ENCODE measurements at regions not wholly inside any gene's neighbourhood (a gene's known extent, or its start where the extent isn't known, plus 50 kb on each side); places are given as distances from the start of the nearest gene placed in this dataset.
A peak's percentile ranks its signal among the peaks of the same experiment; 100 is the strongest.

DNA sequence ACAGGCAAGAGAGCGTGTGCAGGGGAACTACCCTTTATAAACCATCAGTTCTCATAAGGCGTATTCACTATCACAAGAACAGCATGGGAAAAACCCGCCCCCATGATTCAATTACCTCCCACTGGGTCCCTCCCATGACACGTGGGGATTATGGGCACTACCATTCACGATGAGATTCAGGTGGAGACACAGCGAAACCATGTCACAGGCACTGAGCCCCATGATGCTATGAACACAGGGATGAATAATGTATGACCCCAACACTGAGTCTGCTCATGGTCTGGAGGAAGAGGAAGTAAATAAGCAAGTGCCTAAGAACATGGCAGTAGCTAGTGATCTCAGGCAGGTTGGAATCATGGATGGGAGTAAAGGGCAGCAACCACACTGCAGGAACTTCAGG is 281.0 kb upstream of the ZNF462 start:
- no peaks in the 10 kb centered on the region for H3K4me1 ChIP-seq
- no peak overlapping the region for H3K9ac ChIP-seq
- H3K4me3 ChIP-seq: no peak overlapping the region
- H3K27ac ChIP-seq: no peak overlapping the region
- no peaks in the 10 kb centered on the region for H3K36me3 ChIP-seq
- H4K20me1 ChIP-seq: no peaks in the 10 kb centered on the region
- TF ChIP-seq Cebpa-rat (IDR thresholded peaks at IDR 0.05): no peak
- no peaks in the 10 kb centered on the region for H3K27me3 ChIP-seq
- peaks cover 7 to 26% (median 16%) of the 10 kb centered on the region in 11 experiments; a peak in 20 of 22 replicates for H3K9me3 ChIP-seq (replicated peaks in 1 of 11)
- no peak overlapping the region for H3K4me2 ChIP-seq

GRCh38 chr9:106583751-106584150 is 279.2 kb upstream of the ZNF462 start:
- no peak for TF ChIP-seq Cebpa-rat (IDR thresholded peaks at IDR 0.05)
- no peak overlapping the region for H3K4me2 ChIP-seq

GRCh38 chr9:106587042-106587441 is 275.9 kb upstream of the ZNF462 start:
- Histone ChIP-seq H3K36me3 (no peaks in the 10 kb centered on the region), H3K4me1 (no peaks in the 10 kb centered on the region), H3K9ac (no peak overlapping the region), H3K9me3 (replicated peaks in 1 of 11) (no peaks in the 10 kb centered on the region), H3K4me2 (no peak overlapping the region), H3K4me3 (no peak overlapping the region), H4K20me1 (no peaks in the 10 kb centered on the region), H3K27ac (no peak overlapping the region), H3K27me3 (no peaks in the 10 kb centered on the region)
- no peak for TF ChIP-seq Cebpa-rat (IDR thresholded peaks at IDR 0.05)

More at GRCh38 chr9:106583751-106584150, 279.2 kb upstream of the ZNF462 start:
- Histone ChIP-seq H3K36me3 (no peaks in the 10 kb centered on the region), H3K27me3 (no peaks in the 10 kb centered on the region), H4K20me1 (no peaks in the 10 kb centered on the region), H3K4me3 (no peak overlapping the region), H3K9me3 (replicated peaks in 1 of 11) (peaks cover 7 to 15% (median 9%) of the 10 kb centered on the region in 11 experiments; a peak in 19 of 22 replicates), H3K4me1 (no peaks in the 10 kb centered on the region), H3K9ac (no peak overlapping the region), H3K27ac (no peak overlapping the region)

DNA sequence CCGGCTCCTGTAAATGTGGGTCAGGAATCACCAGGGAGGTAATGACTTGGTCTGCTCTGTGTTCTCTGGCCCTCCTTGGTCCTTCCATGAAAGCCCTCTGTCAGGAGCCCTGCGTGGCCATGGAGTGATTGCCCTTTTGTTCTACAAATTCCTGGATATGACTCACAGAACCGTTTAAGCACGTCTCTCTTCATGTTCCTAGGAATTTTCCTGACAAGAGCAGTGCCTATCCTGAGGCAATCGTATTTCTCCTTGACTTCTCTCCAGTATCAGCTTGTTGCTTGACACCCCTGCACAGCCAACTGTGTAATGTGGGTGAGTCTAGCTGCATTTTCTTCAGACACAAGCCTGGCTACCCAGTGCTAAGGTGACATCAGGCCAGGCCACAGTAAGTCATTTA is 274.3 kb upstream of the ZNF462 start:
- H3K27me3 ChIP-seq: no peaks in the 10 kb centered on the region
- H3K4me2 ChIP-seq: no peak overlapping the region
- H3K9me3 ChIP-seq (replicated peaks in 1 of 11): no peaks in the 10 kb centered on the region
- H3K36me3 ChIP-seq: no peaks in the 10 kb centered on the region
- H3K4me1 ChIP-seq: no peaks in the 10 kb centered on the region
- H3K27ac ChIP-seq: no peak overlapping the region
- no peak overlapping the region for H3K4me3 ChIP-seq
- TF ChIP-seq Cebpa-rat (IDR thresholded peaks at IDR 0.05): no peak
- H3K9ac ChIP-seq: no peak overlapping the region
- H4K20me1 ChIP-seq: no peaks in the 10 kb centered on the region; a peak in 1 of 22 replicates

DNA sequence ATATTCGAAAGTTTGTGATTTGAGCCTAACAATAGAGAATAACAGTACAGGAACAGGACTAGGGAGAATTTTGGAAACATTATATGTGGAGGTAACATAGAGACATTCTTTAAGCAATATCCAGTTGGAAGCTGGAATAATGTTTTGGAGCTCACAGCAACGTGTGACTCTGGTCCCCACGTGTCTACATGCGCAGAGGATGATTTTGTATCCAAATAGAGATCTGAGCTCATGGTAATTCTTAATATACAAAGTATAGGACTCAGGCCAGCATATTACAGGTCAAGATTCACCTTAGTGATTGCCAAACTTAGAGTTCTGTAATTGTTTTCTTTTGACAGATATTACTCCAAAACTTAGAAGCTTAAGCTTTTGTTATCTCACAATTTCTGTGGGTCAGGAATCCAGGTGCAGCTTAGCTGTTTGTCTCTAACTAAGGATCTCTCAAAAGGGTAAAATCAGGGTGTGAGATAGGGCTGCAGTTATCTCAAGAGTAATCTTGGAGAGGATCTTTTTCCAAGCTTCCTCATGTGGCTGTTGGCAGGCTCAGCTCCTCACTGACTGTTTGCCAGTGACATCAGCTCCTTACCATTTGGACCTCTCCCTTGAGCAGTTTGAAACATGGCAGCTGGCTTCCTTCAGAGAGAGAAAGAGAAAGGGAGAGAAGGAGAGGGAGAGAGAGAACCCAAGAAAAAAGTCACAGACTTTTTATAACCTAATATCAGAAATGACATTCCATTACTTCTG is 272.0 kb upstream of the ZNF462 start:
- no peak for TF ChIP-seq Cebpa-rat (IDR thresholded peaks at IDR 0.05)
- Histone ChIP-seq H3K4me2 (no peak overlapping the region), H3K36me3 (no peaks in the 10 kb centered on the region), H4K20me1 (no peaks in the 10 kb centered on the region; a peak in 1 of 22 replicates), H3K9me3 (replicated peaks in 1 of 11) (0 out of 22 replicates have a peak, but pooled peaks cover 0 to 8% (median 0%) of the 10 kb centered on the region in 11 experiments), H3K9ac (no peak overlapping the region), H3K4me1 (no peaks in the 10 kb centered on the region), H3K27ac (no peak overlapping the region), H3K4me3 (no peak overlapping the region), H3K27me3 (no peaks in the 10 kb centered on the region)

- Histone ChIP-seq H3K4me2 (no peak overlapping the region), H4K20me1 (no peaks in the 10 kb centered on the region; a peak in 1 of 22 replicates), H3K9ac (no peak overlapping the region), H3K27me3 (no peaks in the 10 kb centered on the region), H3K36me3 (no peaks in the 10 kb centered on the region), H3K4me1 (no peaks in the 10 kb centered on the region), H3K9me3 (replicated peaks in 1 of 11) (0 out of 22 replicates have a peak, but pooled peaks cover 0 to 8% (median 0%) of the 10 kb centered on the region in 11 experiments), H3K27ac (no peak overlapping the region), H3K4me3 (no peak overlapping the region)
- TF ChIP-seq Cebpa-rat (IDR thresholded peaks at IDR 0.05): no peak
Measured at GRCh38 chr9:106593201-106593600, 269.8 kb upstream of the ZNF462 start.

GRCh38 chr9:106596984-106597383 is 266.0 kb upstream of the ZNF462 start:
- Histone ChIP-seq H3K9ac (no peak overlapping the region), H3K36me3 (no peaks in the 10 kb centered on the region), H3K4me1 (peaks cover 0 to 11% (median 0%) of the 10 kb centered on the region in 10 experiments; a peak in 4 of 20 replicates), H3K9me3 (replicated peaks in 1 of 11) (0 out of 22 replicates have a peak, but pooled peaks cover 0 to 8% (median 0%) of the 10 kb centered on the region in 11 experiments), H3K27me3 (no peaks in the 10 kb centered on the region), H3K4me2 (no peak overlapping the region), H3K27ac (no peak overlapping the region), H4K20me1 (no peaks in the 10 kb centered on the region; a peak in 1 of 22 replicates), H3K4me3 (no peak overlapping the region)
- TF ChIP-seq Cebpa-rat (IDR thresholded peaks at IDR 0.05): no peak

GRCh38 chr9:106600955-106601560 is 261.9 kb upstream of the ZNF462 start:
- no peaks in the 10 kb centered on the region for H3K36me3 ChIP-seq
- no peaks in the 10 kb centered on the region for H4K20me1 ChIP-seq
- H3K4me1 ChIP-seq: peaks cover 0 to 15% (median 0%) of the 10 kb centered on the region in 10 experiments; a peak in 4 of 20 replicates
- no peaks in the 10 kb centered on the region for H3K27me3 ChIP-seq
- no peak overlapping the region for H3K4me3 ChIP-seq
- peaks cover 0 to 10% (median 0%) of the 10 kb centered on the region in 11 experiments; a peak in 1 of 22 replicates for H3K9me3 ChIP-seq (replicated peaks in 1 of 11)
- no peak overlapping the region for H3K27ac ChIP-seq
- peak overlapping the region in 3 of 11 experiments; percentile 7 to 23 (median 18); a peak in 2 of 22 replicates for H3K4me2 ChIP-seq
- TF ChIP-seq Cebpa-rat (IDR thresholded peaks at IDR 0.05): no peak
- no peak overlapping the region for H3K9ac ChIP-seq

DNA sequence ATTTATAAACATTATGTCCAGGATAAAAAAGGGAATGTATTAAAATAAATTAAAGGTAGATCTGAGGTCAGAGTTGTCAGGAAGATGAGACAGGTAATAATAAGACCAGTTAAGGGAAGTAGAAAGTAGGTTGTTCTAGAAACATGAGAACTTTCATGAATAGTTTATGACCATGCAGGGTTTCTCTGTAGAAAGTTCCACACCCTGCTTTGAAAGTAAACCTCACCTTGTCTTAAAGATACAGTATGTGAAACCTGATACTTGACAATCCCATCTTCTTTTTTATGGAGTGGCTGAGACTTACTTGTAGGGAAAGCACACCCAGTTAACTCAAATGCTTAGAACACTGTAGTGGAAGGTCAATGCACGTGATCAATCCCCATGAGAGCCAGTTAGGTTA is 260.6 kb upstream of the ZNF462 start:
- H3K27ac ChIP-seq: no peak overlapping the region
- no peak for TF ChIP-seq Cebpa-rat (IDR thresholded peaks at IDR 0.05)
- H4K20me1 ChIP-seq: no peaks in the 10 kb centered on the region
- peak overlapping the region in 1 of 11 experiments; percentile 5; a peak in 1 of 22 replicates for H3K4me2 ChIP-seq
- H3K9ac ChIP-seq: no peak overlapping the region
- no peaks in the 10 kb centered on the region for H3K27me3 ChIP-seq
- H3K4me1 ChIP-seq: peaks cover 0 to 15% (median 0%) of the 10 kb centered on the region in 10 experiments; a peak in 4 of 20 replicates
- peaks cover 0 to 10% (median 0%) of the 10 kb centered on the region in 11 experiments; a peak in 1 of 22 replicates for H3K9me3 ChIP-seq (replicated peaks in 1 of 11)
- no peaks in the 10 kb centered on the region for H3K36me3 ChIP-seq
- H3K4me3 ChIP-seq: no peak overlapping the region

All from BLaER1 treated with 17β-estradiol and CSF1 and Interleukin-3, amounts not matched to agents 10 nM and 100 nM (cell line).